HG02588 (cell line): ENCODE measurements at regions not wholly inside any gene's neighbourhood (a gene's known extent, or its start where the extent isn't known, plus 50 kb on each side); places are given as distances from the start of the nearest gene placed in this dataset.
"Not testable (repeated sequence)": the region's sequence is repeated elsewhere in the genome, so short reads cannot be mapped to it uniquely, and the experiment has no call there.

Experiments used
- ATAC-seq: cut with Tn5 transposase; IDR thresholded peaks from one replicate; pipeline ENCODE4 v1.9.1; 2021; ENCODE audit warnings: mild to moderate bottlenecking, moderate library complexity; ENCODE audit not compliant: unreplicated experiment

DNA sequence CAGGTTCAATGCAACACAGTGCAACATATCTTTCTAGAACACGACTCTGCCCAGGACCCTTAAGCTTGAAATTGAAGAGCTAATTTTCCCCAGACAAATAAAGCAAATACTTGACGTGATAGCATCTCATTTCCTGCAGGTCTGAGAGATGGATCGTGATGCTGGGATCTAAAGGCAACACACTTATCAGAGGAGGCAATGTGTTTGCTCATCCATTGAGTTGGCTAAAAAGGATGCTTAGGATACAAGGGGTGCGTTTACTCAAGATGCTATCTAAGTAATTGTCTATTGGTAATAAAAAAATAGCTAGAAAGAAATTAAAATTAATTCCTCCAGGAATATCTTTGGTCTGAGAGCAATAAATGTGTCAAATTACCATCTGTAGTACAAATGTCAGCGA is 129.0 kb downstream of the SOCS6 start:
- ATAC-seq: no peak

DNA sequence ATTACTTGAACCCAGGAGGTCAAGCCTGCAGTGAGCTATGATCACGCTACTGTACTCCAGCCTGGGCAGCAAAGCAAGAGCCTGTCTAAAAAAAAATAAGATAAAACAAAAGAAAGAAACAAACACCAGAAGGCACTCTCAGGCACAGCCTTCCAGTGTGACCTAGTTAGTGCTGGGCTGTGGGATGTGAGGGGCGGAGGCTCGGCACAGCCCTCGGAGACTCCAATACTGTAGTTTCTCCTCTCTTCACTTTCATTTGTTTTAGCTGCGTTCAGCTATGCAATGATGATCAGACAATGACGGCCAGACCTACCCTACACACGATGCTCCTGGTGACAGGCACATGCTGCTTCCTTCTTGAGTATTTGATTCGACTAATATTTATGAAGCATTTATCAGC is 127.7 kb downstream of the SOCS6 start:
- no peak for ATAC-seq

DNA sequence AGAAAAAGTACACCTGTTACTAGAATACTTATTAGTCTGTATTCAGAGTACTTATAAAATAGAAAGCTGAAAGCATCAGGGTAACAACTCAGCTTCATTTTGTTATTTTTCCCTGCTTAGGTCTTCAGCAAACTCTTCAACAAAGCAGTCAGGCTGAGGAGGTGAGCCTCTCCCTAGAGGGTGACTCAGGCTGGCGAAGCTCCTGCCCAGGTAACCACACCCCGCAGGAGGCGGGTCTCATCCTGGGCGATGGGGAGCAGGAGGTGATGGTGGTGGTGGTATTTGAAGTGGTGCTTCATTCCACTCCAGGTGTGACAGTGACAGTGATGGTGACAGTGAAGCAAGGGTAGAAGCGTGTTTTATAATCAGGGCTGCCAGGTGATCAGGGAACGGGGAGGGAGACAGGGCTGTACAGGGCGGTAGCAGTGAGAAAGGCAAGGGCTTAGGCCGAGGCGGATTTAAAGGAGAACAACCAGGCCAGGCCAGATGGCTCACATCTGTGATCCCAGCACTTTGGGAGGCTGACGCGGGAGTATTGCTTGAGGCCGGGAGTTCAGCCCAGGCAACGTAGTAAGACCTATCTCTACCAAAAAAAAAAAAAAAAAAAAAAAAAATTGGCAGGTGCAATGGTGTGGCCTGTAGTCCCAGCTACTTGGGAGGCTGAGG is 127.1 kb downstream of the SOCS6 start:
- no peak for ATAC-seq

DNA sequence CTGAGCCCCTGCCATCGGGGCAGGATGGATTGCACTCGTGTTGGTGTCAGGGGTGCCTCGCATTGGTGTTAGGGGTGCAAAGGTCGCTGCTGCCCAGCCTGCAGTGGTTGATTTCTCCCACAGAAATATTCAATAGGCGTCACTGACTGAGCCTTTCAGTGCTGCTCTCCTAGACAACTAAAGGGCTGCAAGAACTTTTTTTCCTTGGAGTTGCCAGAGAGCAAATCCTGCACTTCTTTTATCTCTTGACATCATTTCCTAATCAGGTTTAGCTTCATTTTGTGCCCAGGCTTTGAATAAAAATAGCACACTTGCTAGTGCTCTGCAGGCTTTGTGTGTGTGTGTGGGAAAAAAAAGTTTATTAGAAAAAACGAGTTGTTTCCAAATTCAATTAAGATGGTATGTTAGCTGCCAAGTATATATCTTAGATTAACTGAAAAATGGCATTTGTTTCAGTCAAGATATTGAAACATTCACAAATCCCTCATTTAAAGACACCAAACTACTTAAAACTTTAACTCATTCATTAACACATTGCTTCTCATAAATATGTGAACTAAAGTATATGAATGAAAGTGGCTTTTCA is 125.6 kb downstream of the SOCS6 start:
- no peak for ATAC-seq

DNA sequence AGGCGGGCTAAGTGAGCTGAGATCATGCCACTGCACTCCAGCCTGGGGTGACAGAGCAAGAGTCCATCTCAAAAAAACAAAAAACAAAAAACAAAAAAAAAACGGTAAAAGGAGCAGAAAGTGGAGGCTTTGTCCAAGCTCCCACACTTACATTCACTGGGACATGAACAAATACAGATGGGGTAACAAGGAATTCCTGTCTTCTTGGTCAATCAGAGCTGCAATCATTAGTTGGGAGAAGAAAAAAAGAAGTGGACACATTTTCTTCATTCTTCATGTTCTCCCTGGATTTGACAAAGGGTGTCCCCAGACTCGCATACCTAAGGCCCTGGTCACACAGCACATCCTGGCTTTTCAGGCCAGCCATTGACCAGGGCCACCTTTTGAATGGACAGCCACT is 124.6 kb downstream of the SOCS6 start:
- no peak for ATAC-seq

DNA sequence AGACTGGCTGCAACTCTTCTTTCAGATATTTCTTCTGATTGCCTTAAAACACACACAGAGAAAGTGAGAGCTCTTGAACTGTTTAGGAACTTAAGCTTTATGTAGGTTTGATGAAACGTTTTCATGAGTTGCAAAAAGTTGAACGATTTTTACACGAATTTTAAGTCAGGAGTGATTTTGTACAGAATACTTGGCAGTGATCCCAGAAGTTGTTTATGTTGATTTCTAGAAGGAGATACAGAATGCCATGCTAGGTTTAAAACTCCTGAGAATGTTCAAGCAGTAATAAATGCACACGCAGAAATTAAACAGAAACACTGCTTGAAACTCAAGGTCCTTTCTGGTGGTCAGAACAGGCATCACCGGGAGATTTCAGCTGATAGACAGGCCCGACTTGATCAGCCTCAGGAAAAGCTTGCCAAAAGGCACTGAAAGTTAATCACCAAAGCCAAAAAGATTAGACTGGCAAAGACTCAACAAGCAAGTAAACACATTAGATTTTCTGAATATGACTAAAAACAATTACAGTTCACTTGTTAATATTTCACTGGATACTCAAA is 123.1 kb downstream of the SOCS6 start:
- no peak for ATAC-seq

DNA sequence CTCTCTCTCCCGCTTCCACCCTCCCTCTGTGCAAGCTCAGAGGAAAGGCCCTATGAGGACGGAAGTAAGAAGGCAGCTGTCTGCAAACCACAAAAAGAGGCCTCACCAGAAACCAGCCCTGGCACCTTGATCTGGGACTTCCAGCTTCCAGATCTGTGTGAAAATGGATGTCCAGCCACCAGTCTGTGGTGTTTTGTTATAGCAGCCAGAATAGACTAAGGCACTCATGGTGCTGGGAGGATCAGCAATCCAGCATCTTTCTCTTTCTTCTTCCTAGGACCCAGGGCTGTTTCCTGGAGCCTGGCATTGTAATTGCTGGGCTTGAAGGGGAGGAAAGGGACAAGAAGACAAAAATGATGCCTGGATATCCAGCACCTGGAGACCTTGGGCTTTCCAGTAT is 122.5 kb downstream of the SOCS6 start:
- no peak for ATAC-seq

DNA sequence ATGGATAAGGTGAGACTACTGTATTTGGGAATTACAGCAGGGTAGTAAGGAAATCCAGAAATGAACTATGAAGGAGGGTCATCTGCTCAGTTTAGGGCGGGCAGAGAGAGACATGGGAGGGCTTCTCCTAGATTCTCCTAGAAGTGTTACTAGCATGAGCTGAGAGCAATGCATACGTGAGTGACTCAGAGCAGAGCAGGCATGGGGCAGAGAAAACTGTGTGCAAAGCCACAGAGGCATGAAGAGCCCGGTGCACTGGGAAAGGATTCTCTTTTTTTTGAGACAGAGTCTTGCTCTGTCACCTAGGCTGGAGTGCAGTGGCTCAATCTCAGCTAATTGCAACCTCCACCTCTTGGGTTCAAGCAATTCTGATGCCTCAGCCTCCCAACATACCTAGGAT is 116.2 kb downstream of the SOCS6 start:
- no peak for ATAC-seq

DNA sequence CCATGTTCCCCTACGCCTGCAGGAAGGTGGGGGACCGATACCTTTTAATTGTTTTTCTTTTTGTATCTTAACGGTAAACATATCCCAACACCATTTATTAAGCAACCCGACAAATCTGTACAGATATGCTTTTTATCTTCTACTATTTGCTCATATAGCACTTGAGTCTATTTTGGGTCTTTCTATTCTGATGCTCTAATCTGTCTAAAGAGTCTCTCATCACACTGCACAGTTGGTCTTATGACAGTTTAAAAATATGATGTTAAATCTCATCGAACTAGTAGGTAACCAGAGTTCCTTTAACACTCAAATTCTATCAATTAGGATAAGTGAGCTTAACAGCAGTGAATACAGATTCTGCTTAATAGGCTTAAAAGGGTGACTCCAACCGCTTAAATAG is 111.6 kb downstream of the SOCS6 start:
- no peak for ATAC-seq

DNA sequence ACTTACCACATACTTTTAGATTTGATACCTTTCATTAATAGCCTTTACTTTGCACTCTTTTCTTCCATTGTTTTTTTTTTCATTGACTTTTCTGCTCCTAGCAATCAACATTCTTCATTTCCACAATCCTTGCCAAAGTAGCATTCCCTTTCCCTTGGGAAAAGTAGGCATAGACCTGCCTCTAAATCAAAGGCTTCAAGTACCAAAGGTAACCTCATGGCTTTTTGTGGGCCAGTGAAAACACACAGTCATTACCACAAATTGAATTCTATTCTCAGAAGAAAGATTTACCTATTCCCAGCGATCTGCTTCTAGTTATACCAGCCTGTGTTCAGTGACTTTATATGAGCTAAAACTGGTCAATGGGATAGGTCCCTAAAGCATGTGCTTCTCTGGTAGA is 109.2 kb downstream of the SOCS6 start:
- no peak for ATAC-seq

DNA sequence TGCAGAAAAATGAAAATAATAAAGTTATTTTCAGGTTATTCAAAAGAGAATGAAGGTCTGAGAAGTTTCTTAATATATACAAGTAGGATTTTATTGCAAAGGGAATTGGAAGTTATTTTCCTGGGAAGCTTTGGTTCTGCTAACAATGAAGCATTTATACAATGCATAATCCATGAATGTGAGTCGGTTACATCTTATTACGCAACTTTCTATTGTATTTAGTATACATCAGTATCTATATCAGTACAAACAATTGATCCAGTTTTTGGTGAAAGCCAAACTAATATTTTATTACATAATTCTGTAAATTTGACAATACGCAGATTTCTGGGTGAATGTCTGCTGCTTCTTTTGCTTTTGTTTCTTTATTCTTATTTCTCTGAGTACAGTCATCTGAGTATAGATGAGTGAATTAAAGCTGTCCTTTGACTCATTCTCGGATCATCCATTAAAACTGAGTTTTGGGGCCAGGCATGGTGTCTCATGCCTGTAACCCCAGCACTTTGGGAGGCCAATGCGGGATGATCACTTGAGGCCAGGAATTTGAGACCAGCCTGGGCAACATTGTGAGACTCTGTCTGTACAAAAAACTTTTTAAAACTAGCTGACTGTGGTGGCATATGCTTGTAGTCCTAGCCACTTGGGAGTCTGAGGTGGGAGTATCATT is 108.5 kb downstream of the SOCS6 start:
- ATAC-seq: no peak

DNA sequence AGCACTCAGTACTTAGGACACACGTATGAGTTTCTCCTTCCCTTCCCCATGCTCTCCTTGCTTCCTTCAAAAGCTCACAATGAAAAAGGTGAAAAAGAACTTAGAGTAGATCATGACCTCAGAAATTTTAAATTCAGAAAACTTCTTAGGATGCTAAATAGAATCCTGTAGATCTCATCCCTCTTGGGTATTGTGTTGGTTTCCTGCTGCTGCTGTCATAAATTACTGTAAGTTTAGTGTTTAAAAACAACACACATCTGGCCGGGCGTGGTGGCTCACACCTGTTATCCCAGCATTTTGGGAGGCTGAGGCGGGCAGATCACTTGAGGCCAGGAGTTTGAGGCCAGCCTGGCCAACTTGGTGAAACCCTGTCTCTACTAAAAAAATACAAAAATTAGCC is 106.9 kb downstream of the SOCS6 start:
- not testable (repeated sequence) for ATAC-seq

DNA sequence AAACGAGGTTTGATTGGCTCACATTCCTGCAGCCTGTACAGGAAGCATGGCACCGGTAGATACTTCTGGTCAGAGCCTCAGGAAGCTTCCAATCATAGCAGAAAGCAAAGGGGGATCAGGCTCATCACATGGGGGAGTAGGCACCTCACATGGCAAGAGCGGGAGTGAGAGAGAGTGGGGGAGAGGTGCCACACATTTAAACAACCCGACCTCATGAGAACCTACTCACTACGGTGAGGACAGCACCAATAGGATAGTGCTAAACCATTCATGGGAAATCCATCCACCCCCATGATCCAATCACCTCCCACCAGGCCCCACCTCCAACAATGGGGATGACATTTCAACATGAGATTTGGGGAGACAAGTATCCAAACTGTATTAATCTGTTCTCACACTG is 105.8 kb downstream of the SOCS6 start:
- no peak for ATAC-seq

DNA sequence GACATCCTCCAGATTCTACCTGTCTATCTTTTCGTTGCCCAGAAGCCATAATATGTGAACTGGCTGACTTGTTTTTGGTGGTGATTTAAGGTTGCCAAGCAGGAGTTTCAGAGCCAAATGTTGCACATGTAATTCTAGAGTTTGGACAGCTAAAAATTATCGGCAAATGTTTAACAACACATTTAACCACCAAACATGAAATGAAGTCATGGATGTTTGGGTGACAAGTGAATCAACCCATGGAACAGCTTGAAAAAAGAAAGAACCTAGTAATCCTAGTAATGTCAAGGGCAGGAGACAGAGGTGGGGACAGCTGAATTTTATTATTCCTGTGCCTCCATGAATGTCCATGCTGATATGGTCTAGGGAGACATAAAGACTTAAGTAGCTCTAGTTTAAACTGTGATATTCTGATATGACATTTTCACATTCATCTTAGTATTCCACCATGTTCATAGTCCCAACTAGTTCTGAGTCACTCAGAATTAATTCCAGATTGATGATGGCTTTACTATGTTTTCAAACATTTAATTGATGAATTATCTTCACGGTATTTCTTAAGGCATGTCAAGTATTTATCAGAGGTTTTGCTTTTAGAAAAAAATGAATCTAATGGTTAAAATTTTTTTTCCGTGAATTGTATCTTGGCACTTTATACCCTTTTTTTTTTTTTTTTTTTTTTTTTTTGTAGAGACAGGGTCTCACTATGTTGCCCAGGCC is 101.7 kb downstream of the SOCS6 start:
- no peak for ATAC-seq

DNA sequence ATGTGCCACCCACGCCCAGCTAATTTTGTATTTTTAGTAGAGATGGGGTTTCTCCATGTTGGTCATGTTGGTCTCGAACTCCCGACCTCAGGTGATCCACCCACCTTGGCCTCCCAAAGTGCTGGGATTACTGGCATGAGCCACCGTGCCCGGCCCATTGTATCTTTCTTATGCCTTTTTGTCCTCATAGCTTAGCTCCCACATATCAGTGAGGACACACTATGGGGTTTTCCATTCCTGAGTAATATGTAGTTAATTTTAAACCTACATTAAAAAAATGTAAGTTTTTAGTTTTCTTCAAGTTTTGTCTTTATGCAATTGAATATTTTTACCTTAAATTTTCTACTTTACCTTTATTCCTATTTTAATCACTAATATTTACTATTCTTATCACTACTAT is 100.2 kb downstream of the SOCS6 start:
- ATAC-seq: not testable (repeated sequence)

DNA sequence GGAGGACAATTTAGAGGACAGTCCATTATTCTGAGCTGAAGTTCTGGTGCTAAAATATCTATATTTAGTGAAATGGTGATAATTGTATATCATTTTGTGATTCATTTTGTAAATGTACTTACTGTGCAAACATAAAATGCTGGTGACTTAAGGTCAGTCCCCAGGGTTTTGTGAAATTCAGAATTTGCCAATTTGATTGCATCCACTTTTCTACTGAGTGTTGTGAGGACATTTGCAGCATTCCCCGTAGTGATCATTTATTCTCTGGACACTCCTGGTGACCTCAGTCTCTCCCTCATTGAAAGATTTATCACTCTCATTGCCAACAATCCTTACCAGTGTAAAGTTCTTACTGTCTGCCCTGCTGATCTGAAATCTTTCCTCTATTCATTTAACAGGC is 98.2 kb downstream of the SOCS6 start:
- no peak for ATAC-seq

DNA sequence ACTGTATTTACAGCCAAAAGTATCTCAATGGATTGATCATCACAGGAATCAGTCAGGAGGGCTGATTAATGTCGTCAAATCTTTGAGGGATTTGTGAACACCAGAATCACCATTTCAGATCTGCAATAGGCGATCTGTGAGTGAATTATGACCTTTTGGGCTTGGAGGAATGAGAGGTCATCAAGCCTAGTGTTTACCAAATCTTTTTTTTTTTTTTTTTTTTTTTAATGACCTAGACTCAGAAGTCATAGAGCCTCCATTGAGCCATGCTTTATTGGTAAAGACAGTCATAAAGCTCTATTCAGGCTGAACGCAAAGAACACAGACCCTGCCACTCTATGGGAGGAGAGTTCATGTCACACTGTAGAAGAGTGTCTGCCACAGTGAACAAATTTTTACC is 97.7 kb downstream of the SOCS6 start:
- ATAC-seq: no peak

DNA sequence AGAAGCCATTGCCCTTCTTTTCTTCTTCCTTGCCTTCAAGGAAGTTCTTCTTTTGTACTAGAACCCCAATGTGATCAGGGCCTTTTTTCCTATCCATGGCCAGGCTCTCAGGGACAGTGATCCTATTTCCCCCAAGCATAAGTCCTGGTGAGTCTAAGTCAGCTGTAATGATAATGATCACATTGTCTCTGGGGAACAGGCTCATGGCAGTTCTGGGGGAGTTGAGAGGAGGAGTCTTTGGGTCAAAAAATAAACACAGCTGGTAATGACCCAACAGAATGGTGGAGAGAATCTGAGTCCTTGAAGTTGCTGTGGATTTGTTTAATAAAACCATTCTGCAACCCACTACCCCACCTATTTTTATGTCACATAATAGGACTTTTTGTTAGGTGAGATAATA is 96.6 kb downstream of the SOCS6 start:
- ATAC-seq: no peak

DNA sequence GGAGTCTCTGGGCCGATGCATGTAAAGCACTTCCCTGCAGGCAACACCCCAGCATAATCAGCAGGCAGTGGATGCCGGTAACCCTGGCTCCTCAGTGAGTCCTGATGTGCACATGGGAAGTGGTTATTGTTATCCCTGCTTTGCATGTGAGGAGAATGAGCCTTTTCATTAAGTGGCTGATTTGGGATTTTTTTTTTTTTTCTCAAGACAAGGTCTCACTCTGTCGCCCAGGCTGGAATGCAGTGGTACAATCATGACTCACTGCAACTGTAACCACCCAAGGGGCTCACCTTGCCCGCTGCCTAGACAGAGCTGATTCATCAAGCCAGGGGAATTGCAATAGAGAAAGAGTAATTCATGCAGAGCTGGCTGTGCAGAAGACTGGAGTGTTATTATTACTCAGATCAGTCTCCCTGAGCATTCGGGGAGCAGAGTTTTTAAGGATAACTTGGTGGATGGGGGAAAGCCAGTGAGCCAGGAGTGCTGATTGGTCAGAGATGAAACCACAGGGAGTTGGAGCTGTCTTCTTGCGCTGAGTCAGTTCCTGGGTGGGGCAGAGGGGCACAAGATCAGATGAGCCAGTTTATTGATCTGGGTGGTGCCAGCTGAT is 95.4 kb downstream of the SOCS6 start:
- no peak for ATAC-seq

DNA sequence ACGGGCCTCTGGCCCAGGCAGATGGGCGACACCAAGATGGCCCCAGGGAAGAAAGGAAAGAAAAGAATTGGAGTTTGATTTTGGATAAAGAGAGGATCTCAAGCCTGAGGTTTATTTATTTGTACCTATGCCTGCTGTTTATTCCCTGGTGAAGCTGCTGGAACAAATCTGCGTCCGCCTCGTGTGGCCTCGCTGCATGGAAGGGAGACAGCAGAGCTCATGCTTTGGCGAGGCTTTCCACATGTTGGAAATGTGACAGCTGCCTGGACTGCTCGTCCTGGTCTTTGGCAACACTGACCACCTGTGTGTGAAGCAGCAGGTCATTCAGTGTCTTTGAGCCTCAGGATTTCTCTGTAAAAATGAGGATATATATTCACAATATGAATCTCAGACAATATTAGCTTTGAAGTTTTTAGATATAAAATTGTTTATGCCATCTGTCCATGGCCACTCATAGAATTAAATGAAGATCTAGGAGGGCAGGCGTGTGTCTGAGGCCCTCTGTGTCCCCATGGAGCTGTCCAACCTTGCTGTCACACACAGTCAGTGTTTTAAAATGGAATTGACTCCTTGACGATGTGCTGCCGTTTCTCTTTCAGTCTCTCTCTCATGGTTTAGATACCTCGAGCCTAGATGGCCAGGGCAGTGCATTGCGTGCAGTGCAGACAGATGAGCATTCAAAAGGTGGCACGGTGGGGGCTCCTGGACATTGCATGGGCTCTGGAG is 94.3 kb downstream of the SOCS6 start:
- ATAC-seq: no peak

DNA sequence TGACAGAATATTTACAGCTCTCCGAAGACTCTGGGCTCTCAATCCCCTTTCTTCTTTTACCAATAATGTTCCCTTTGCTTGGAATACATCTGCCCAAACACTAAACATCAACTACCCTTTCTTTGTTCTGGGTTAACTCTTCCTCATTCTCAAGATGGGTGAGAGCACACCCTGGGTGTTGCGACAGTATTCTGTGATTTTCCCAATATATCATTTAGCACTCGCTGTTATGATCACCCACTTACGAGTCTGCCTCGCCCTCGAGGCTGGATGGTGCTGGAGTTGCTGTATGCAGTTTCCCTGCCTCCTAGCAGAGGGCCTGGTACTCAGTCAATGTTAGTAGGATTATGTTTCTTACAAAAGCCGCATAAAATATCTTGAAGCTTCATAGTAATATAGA is 93.2 kb downstream of the SOCS6 start:
- ATAC-seq: no peak
